GM13976 (cell line): ENCODE measurements at regions not wholly inside any gene's neighbourhood (a gene's known extent, or its start where the extent isn't known, plus 50 kb on each side); places are given as distances from the start of the nearest gene placed in this dataset.

Experiments
- DNase-seq: peaks from one replicate; pipeline ENCODE4 v3.0.0; 2012; ENCODE audit warnings: low spot score
- in situ Hi-C: fragments of 300-500 bp; cut with MboI; formaldehyde crosslinking; loops from one replicate; pipeline ENCODE4 v1.12.0; 2022; ENCODE audit warnings: low sequenced_read_pairs, mixed read lengths, inconsistent platforms; ENCODE audit not compliant: unreplicated experiment
- TF ChIP-seq, protein P1 (sequence below): IDR thresholded peaks from 2 replicates; pipeline ENCODE4 v1.5.1; 2012; ENCODE audit warnings: borderline replicate concordance, mild to moderate bottlenecking; ENCODE audit not compliant: insufficient read depth; ENCODE audit errors: extremely low read depth, missing control alignments, control extremely low read depth

DNA sequence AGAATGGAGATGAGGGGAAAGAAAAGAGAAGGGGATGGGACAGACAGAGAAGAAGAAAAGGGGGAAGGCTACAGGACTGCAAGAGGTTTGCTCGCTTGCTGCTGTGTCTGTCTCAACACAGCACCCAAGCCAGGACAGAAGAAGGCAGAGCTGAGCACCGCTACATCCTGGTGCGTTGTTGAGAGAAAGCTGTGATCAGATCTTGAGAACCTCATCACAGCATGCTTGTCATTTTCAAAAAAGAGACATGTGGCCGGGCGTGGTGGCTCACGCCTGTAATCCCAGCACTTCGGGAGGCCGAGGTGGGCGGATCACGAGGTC is 110.9 kb downstream of the NXNL2 start:
- in situ Hi-C loops: no loop called here
- DNase-seq: no peak
- TF ChIP-seq, protein P1, sequence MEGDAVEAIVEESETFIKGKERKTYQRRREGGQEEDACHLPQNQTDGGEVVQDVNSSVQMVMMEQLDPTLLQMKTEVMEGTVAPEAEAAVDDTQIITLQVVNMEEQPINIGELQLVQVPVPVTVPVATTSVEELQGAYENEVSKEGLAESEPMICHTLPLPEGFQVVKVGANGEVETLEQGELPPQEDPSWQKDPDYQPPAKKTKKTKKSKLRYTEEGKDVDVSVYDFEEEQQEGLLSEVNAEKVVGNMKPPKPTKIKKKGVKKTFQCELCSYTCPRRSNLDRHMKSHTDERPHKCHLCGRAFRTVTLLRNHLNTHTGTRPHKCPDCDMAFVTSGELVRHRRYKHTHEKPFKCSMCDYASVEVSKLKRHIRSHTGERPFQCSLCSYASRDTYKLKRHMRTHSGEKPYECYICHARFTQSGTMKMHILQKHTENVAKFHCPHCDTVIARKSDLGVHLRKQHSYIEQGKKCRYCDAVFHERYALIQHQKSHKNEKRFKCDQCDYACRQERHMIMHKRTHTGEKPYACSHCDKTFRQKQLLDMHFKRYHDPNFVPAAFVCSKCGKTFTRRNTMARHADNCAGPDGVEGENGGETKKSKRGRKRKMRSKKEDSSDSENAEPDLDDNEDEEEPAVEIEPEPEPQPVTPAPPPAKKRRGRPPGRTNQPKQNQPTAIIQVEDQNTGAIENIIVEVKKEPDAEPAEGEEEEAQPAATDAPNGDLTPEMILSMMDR: no peak

DNA sequence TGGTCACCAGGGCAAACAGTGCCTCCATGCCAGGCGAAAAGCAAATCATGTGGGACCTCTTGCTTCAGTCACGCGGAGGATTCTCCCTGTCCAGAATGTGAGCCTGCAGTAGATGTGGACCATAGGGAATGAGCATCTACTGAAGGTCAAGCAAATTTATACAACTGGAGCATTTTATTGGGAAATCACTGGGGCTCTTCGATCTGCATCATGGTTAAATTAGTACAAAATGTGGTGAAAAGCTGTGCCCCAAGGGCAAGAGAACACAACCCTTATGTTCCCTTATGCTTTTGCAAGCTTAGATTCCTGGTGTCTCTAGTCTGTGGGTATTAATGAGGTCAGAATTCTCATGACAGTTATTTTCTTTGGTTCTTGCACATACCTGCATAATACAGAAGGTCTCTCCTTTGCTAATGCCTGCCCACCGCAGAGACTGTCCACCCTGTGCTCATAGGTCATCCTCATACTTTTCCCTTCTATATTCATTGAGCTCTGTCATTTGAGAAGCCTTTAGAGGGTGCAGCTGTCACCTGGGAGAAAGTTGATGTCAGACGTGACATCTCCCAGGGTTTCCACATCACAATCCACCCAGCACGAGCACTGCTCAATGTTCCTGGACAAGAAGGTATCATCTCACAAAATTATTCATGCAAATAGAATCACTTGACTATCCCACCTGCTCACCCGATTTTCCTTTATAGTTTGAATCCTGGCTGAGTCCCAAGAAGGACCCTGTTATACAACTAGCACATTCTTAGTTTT is 111.7 kb downstream of the NXNL2 start:
- in situ Hi-C loops: no loop called here
- TF ChIP-seq, protein P1: no peak
- DNase-seq: no peak

DNA sequence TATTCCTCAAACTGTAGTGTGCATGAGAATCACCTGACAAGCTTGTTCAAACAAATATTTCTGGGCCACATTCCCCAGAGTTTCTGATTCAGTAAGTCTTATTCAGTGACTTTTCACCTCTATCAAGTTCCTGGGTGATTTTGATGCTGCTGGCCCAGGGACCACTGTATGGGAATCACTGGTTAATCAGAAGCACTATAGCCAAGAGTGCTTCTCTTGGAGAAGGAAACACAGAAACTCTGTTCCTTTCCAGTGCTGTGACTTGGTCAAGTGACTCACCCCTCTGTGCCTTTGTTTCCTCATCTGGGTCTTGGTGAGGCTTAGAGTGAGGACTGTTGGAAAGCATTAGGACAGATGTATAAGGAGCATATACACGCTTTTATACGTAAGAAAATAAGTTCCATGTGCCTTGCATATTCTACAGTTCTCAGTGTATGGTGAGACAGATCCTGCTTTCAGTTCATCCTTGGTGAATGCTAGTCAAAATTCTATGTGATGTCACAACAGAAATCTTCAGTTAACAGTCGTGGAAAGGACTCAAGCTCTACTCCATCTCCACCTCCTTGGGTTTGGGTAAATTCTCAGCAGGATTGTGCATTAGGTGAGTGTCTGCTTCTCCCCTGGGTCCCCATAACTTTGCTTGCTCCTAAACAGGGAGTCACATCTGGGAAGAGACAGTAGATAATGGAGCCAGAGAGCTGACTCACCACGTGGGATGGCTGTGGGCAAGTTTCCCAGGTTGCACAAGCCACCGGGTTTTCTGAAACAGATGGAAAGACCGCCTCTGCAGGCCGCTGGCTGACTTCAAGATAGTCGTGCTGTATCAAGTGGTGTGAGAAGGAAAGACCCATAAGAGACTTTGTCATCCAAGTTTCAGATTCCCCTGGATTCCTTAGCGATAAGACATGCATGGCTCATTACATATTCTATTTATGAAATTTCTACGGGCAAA is 117.0 kb downstream of the NXNL2 start:
- in situ Hi-C loops: no loop called here
- TF ChIP-seq, protein P1: no peak

DNA sequence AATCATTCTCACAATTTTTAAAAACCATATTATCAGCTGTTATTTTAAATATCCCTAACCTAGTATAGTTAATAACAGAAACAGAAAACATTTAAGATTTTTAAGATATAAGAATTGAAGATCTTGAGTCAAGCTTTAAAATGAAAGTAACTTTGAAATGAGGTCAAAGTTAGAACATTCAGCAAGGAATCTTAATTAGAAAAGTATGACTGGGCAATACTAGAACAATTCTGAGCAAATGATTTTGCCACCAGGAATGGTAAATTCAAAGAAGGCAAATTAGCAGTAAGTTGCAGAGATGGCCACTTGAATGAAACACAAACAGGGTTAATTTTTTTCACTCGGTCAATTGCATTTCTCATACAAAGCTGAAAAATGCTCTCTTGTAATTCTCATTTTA is 117.9 kb downstream of the NXNL2 start:
- TF ChIP-seq, protein P1: no peak
- in situ Hi-C loops: no loop called here
- DNase-seq: no peak

More for the DNA sequence above, 117.0 kb downstream of the NXNL2 start:
- no peak for DNase-seq

DNA sequence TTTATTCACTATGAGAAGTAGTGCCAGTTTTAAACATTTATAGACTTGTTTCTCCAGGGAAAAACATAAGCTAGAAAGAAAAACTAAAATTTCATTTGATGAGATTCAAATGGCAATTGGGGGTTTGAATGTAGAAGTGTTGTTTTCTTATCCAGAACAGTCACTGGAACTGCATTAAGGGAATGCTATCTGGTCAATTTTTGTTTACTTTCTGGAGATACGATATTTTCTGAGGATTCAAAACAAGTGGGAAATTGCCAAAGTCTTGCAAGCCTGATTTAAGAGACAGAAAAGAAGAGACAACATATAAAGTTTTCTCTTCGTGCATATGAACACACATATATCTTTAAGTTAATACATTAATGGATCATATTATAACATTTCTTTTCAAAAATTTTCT is 118.4 kb downstream of the NXNL2 start:
- TF ChIP-seq, protein P1: no peak
- no peak for DNase-seq
- in situ Hi-C loops: no loop called here

DNA sequence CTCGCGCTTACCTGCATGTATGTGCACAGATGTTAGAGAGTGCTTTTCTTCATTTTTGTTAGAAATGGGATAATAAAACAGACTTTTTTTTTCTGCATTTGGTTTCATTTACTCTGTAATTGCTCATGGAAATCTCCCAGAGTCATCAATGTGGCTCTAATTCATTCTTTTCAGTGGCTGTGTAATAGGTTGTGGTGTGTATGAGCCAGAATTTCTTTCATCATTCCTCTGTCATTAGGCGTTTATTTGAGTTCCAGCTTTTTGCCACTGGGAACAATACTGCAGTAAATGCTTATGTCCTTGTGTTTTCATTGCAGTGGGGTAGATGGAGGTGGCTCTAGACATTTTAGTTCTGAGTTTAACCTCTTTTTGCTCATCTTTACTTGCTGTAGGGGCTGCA is 118.9 kb downstream of the NXNL2 start:
- no peak for DNase-seq
- TF ChIP-seq, protein P1: no peak
- in situ Hi-C loops: no loop called here
